ENCODE measurements at regions not wholly inside any gene's neighbourhood (a gene's known extent, or its start where the extent isn't known, plus 50 kb on each side); places are given as distances from the start of the nearest gene placed in this dataset.

DNA sequence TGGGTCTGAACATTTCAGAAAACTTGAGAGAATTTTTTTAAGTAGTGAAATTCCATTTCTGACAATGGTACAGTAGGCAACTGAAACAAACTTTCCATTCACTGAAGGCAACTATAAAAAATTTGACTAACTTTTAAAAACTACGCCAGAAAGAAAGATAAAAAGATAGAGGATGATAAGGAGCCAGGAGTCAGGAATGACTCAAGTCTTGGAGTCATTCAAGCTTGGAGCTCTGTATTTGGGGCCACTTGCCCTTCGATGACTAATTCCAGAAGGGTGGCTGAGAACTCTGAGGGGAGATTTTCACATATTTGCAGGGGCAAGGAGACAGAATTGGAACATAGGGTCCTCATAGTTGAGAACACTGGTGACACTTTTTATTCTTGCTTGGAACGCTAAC lies 1083.2 kb upstream of the CNTN5 start:
- peaks cover 75% of the 10 kb centered on the region for H3K9me3 ChIP-seq (ENCODE audit: low read length)
- no peak overlapping the region for H3K9ac ChIP-seq (ENCODE audit: low read length)
- H2AFZ ChIP-seq (ENCODE audit: low read length): no peak overlapping the region
- H3K4me1 ChIP-seq (ENCODE audit: low read length): no peaks in the 10 kb centered on the region
- no peaks in the 10 kb centered on the region for H3K9me2 ChIP-seq (replicated peaks; ENCODE audit: insufficient read depth, low read length)
- H3K27me3 ChIP-seq (ENCODE audit: low read length): no peaks in the 10 kb centered on the region
- H3K4me3 ChIP-seq (ENCODE audit: low read length): no peak overlapping the region
- DNase-seq: no peak
- H3K27ac ChIP-seq (ENCODE audit: low read length): no peak overlapping the region
- H3K79me2 ChIP-seq (ENCODE audit: low read length): no peaks in the 10 kb centered on the region
- no peaks in the 10 kb centered on the region for H4K20me1 ChIP-seq (ENCODE audit: insufficient read depth, low read depth, low read length)
- no peak overlapping the region for H3K4me2 ChIP-seq (ENCODE audit: low read depth, low read length, poor library complexity, severe bottlenecking)
- H3K36me3 ChIP-seq (ENCODE audit: insufficient read depth, low read length): no peaks in the 10 kb centered on the region

- H3K27ac ChIP-seq (ENCODE audit: low read length): no peak overlapping the region
- H3K27me3 ChIP-seq (ENCODE audit: low read length): no peaks in the 10 kb centered on the region
These were observed 1082.0 kb upstream of the CNTN5 start for GRCh38 chr11:97938789-97939188.

DNA sequence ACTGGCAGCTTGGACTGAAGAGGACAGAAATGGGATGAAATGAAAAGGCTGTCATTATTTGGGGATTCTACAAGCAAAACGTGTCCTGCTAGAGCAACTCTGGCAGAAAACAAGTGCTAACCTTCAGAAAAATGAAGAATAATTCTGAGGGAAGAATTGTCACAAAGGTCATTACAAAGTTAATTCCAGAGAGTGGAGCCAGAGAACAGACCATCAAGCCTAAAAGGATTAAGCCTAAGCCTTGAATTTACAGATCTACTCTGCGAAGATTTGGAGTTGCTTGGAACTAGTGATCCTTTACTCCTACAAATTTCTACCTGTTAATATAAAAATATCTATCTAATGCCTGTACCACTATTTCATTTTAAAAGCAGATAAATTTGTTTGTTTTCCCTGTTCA lies 1077.3 kb upstream of the CNTN5 start:
- Histone ChIP-seq H3K4me2 (ENCODE audit: low read depth, low read length, poor library complexity, severe bottlenecking) (no peak overlapping the region), H3K27me3 (ENCODE audit: low read length) (no peaks in the 10 kb centered on the region), H4K20me1 (ENCODE audit: insufficient read depth, low read depth, low read length) (no peaks in the 10 kb centered on the region), H3K27ac (ENCODE audit: low read length) (no peak overlapping the region), H3K4me3 (ENCODE audit: low read length) (no peak overlapping the region), H3K79me2 (ENCODE audit: low read length) (no peaks in the 10 kb centered on the region), H3K9ac (ENCODE audit: low read length) (no peak overlapping the region), H3K36me3 (ENCODE audit: insufficient read depth, low read length) (no peaks in the 10 kb centered on the region), H2AFZ (ENCODE audit: low read length) (no peak overlapping the region), H3K9me3 (ENCODE audit: low read length) (peaks cover 74% of the 10 kb centered on the region), H3K9me2 (replicated peaks; ENCODE audit: insufficient read depth, low read length) (no peaks in the 10 kb centered on the region), H3K4me1 (ENCODE audit: low read length) (no peaks in the 10 kb centered on the region)
- DNase-seq: no peak

More at GRCh38 chr11:97938789-97939188, 1082.0 kb upstream of the CNTN5 start:
- no peak overlapping the region for H3K4me2 ChIP-seq (ENCODE audit: low read depth, low read length, poor library complexity, severe bottlenecking)
- H3K4me3 ChIP-seq (ENCODE audit: low read length): no peak overlapping the region
- peaks cover 71% of the 10 kb centered on the region for H3K9me3 ChIP-seq (ENCODE audit: low read length)
- H3K9ac ChIP-seq (ENCODE audit: low read length): no peak overlapping the region
- no peaks in the 10 kb centered on the region for H4K20me1 ChIP-seq (ENCODE audit: insufficient read depth, low read depth, low read length)
- no peaks in the 10 kb centered on the region for H3K4me1 ChIP-seq (ENCODE audit: low read length)
- no peak overlapping the region for H2AFZ ChIP-seq (ENCODE audit: low read length)
- H3K79me2 ChIP-seq (ENCODE audit: low read length): no peaks in the 10 kb centered on the region
- DNase-seq: no peak
- H3K9me2 ChIP-seq (replicated peaks; ENCODE audit: insufficient read depth, low read length): no peaks in the 10 kb centered on the region
- no peaks in the 10 kb centered on the region for H3K36me3 ChIP-seq (ENCODE audit: insufficient read depth, low read length)

DNA sequence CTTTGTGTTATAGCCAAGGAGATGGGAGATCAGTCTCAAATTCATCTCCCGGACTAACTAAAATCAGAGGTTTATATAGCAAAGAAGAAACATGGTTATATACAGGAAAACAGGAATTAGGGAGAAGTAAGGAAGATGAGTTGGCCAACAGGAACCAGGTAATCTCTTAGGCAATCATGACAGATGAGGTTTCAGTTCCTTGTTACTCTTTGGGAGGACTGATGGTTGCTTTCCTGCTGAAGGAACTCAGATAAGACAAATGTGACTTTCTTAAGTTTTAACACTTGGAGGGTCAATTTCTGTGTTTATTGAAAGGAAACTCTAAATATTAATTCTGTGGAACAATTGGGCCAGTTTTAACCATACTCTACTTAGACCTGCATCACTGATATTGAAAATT lies 1072.0 kb upstream of the CNTN5 start:
- Histone ChIP-seq H3K27me3 (ENCODE audit: low read length) (no peaks in the 10 kb centered on the region), H3K4me2 (ENCODE audit: low read depth, low read length, poor library complexity, severe bottlenecking) (no peak overlapping the region), H3K4me1 (ENCODE audit: low read length) (no peaks in the 10 kb centered on the region), H3K9me2 (replicated peaks; ENCODE audit: insufficient read depth, low read length) (no peaks in the 10 kb centered on the region), H3K27ac (ENCODE audit: low read length) (no peak overlapping the region), H3K9ac (ENCODE audit: low read length) (no peak overlapping the region), H3K4me3 (ENCODE audit: low read length) (no peak overlapping the region), H3K9me3 (ENCODE audit: low read length) (peaks cover 62% of the 10 kb centered on the region), H3K36me3 (ENCODE audit: insufficient read depth, low read length) (no peaks in the 10 kb centered on the region), H4K20me1 (ENCODE audit: insufficient read depth, low read depth, low read length) (no peaks in the 10 kb centered on the region), H3K79me2 (ENCODE audit: low read length) (no peaks in the 10 kb centered on the region), H2AFZ (ENCODE audit: low read length) (no peak overlapping the region; the same call in 1 of the 2 replicates)
- no peak for DNase-seq

DNA sequence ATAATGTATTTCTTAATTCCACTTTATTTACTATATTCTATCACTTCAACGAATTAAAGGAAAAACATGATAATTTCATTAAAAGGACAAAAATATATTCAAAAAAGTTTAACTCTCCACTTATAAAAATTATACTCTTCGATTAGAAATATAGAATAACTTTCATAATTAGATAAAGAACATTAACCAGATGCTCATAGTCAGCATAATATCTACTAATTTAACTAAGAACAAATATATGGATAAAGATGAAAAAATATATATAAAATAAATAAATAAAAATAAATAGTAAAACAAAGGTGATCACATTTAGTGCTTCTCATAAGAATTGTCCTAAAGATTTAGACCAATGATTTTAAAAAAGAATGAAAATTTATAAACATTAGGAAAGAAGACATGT lies 1065.2 kb upstream of the CNTN5 start:
- H3K4me1 ChIP-seq (ENCODE audit: low read length): no peaks in the 10 kb centered on the region

GRCh38 chr11:97956904-97957303 lies 1063.8 kb upstream of the CNTN5 start:
- Histone ChIP-seq H3K4me2 (ENCODE audit: low read depth, low read length, poor library complexity, severe bottlenecking) (no peak overlapping the region), H3K4me3 (ENCODE audit: low read length) (no peak overlapping the region), H3K79me2 (ENCODE audit: low read length) (no peaks in the 10 kb centered on the region), H3K4me1 (ENCODE audit: low read length) (no peaks in the 10 kb centered on the region), H3K9me3 (ENCODE audit: low read length) (peaks cover 64% of the 10 kb centered on the region), H3K9ac (ENCODE audit: low read length) (no peak overlapping the region), H4K20me1 (ENCODE audit: insufficient read depth, low read depth, low read length) (no peaks in the 10 kb centered on the region), H3K9me2 (replicated peaks; ENCODE audit: insufficient read depth, low read length) (no peaks in the 10 kb centered on the region), H3K27me3 (ENCODE audit: low read length) (no peaks in the 10 kb centered on the region), H3K27ac (ENCODE audit: low read length) (no peak overlapping the region), H2AFZ (ENCODE audit: low read length) (no peak overlapping the region), H3K36me3 (ENCODE audit: insufficient read depth, low read length) (no peaks in the 10 kb centered on the region)
- DNase-seq: no peak

More for the DNA sequence above, 1065.2 kb upstream of the CNTN5 start:
- H3K4me2 ChIP-seq (ENCODE audit: low read depth, low read length, poor library complexity, severe bottlenecking): no peak overlapping the region
- no peaks in the 10 kb centered on the region for H3K9me2 ChIP-seq (replicated peaks; ENCODE audit: insufficient read depth, low read length)
- H3K79me2 ChIP-seq (ENCODE audit: low read length): no peaks in the 10 kb centered on the region
- H2AFZ ChIP-seq (ENCODE audit: low read length): no peak overlapping the region
- H3K36me3 ChIP-seq (ENCODE audit: insufficient read depth, low read length): no peaks in the 10 kb centered on the region
- DNase-seq: no peak
- H3K27me3 ChIP-seq (ENCODE audit: low read length): no peaks in the 10 kb centered on the region
- H4K20me1 ChIP-seq (ENCODE audit: insufficient read depth, low read depth, low read length): no peaks in the 10 kb centered on the region
- no peak overlapping the region for H3K9ac ChIP-seq (ENCODE audit: low read length)
- no peak overlapping the region for H3K27ac ChIP-seq (ENCODE audit: low read length)
- H3K9me3 ChIP-seq (ENCODE audit: low read length): peaks cover 62% of the 10 kb centered on the region
- H3K4me3 ChIP-seq (ENCODE audit: low read length): no peak overlapping the region

- Histone ChIP-seq H3K9me3 (ENCODE audit: low read length) (peaks cover 76% of the 10 kb centered on the region), H3K27ac (ENCODE audit: low read length) (no peak overlapping the region), H3K4me2 (ENCODE audit: low read depth, low read length, poor library complexity, severe bottlenecking) (no peak overlapping the region), H3K27me3 (ENCODE audit: low read length) (no peaks in the 10 kb centered on the region), H3K4me1 (ENCODE audit: low read length) (no peaks in the 10 kb centered on the region), H2AFZ (ENCODE audit: low read length) (no peak overlapping the region), H4K20me1 (ENCODE audit: insufficient read depth, low read depth, low read length) (no peaks in the 10 kb centered on the region), H3K4me3 (ENCODE audit: low read length) (no peak overlapping the region), H3K36me3 (ENCODE audit: insufficient read depth, low read length) (no peaks in the 10 kb centered on the region), H3K9me2 (replicated peaks; ENCODE audit: insufficient read depth, low read length) (no peaks in the 10 kb centered on the region), H3K9ac (ENCODE audit: low read length) (no peak overlapping the region), H3K79me2 (ENCODE audit: low read length) (no peaks in the 10 kb centered on the region)
- DNase-seq: no peak
These were observed 1059.3 kb upstream of the CNTN5 start for GRCh38 chr11:97961431-97961830.

DNA sequence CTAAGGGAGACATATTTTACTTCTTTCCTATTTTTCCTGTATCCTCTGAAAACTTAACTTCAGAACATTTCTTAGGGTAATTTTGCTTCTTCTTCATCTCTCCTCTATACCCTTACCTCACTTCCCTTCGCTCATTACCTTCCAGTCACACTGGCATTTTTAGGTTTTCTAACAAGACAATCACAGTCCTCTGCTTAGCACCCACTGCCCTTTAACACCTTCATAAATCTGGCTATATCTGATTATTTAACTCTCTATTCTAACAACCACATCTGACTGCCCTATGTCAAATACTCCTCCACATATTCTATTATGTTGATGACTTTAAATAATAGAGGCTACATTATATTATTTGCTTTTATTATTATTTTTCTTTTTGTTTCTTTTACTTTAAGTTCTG lies 1058.0 kb upstream of the CNTN5 start:
- Histone ChIP-seq H2AFZ (ENCODE audit: low read length) (no peak overlapping the region), H3K9me2 (replicated peaks; ENCODE audit: insufficient read depth, low read length) (no peaks in the 10 kb centered on the region), H3K27ac (ENCODE audit: low read length) (no peak overlapping the region), H3K4me1 (ENCODE audit: low read length) (no peaks in the 10 kb centered on the region), H3K27me3 (ENCODE audit: low read length) (no peaks in the 10 kb centered on the region), H3K36me3 (ENCODE audit: insufficient read depth, low read length) (no peaks in the 10 kb centered on the region), H3K4me2 (ENCODE audit: low read depth, low read length, poor library complexity, severe bottlenecking) (no peak overlapping the region), H3K9ac (ENCODE audit: low read length) (no peak overlapping the region), H4K20me1 (ENCODE audit: insufficient read depth, low read depth, low read length) (no peaks in the 10 kb centered on the region), H3K79me2 (ENCODE audit: low read length) (no peaks in the 10 kb centered on the region), H3K4me3 (ENCODE audit: low read length) (no peak overlapping the region), H3K9me3 (ENCODE audit: low read length) (peaks cover 77% of the 10 kb centered on the region)
- DNase-seq: no peak
